ENCODE measurements at regions not wholly inside any gene's neighbourhood (a gene's known extent, or its start where the extent isn't known, plus 50 kb on each side); places are given as distances from the start of the nearest gene placed in this dataset.

- ATAC-seq: no peak
- Mint-ChIP-seq H3K9me3 (no peaks in the 10 kb centered on the region), H3K4me1 (no peaks in the 10 kb centered on the region), H3K27me3 (no peaks in the 10 kb centered on the region), H3K4me3 (no peak overlapping the region), H3K36me3 (no peaks in the 10 kb centered on the region), H3K27ac (no peak overlapping the region)
Observed at GRCh38 chr4:32037399-32037798, 1317.2 kb downstream of the PCDH7 start.

GRCh38 chr4:32042486-32043247 is 1322.5 kb downstream of the PCDH7 start:
- Mint-ChIP-seq H3K4me3 (no peak overlapping the region), H3K9me3 (peaks cover 3% of the 10 kb centered on the region), H3K4me1 (no peaks in the 10 kb centered on the region)

GRCh38 chr4:32043248-32043633 is 1323.1 kb downstream of the PCDH7 start:
- Mint-ChIP-seq H3K36me3 (no peaks in the 10 kb centered on the region), H3K27ac (no peak overlapping the region), H3K4me1 (no peaks in the 10 kb centered on the region), H3K4me3 (no peak overlapping the region), H3K9me3 (peaks cover 3% of the 10 kb centered on the region), H3K27me3 (no peaks in the 10 kb centered on the region)
- no peak for ATAC-seq

More at GRCh38 chr4:32042486-32043247, 1322.5 kb downstream of the PCDH7 start:
- no peaks in the 10 kb centered on the region for H3K27me3 Mint-ChIP-seq
- no peaks in the 10 kb centered on the region for H3K36me3 Mint-ChIP-seq
- ATAC-seq: no peak
- H3K27ac Mint-ChIP-seq: no peak overlapping the region

GRCh38 chr4:32061916-32062315 is 1341.7 kb downstream of the PCDH7 start:
- no peaks in the 10 kb centered on the region for H3K27me3 Mint-ChIP-seq
- H3K4me1 Mint-ChIP-seq: no peaks in the 10 kb centered on the region
- no peak overlapping the region for H3K27ac Mint-ChIP-seq
- no peak for ATAC-seq
- H3K4me3 Mint-ChIP-seq: no peak overlapping the region
- no peaks in the 10 kb centered on the region for H3K9me3 Mint-ChIP-seq
- no peaks in the 10 kb centered on the region for H3K36me3 Mint-ChIP-seq

GRCh38 chr4:32073542-32073941 is 1353.4 kb downstream of the PCDH7 start:
- no peak for ATAC-seq
- no peaks in the 10 kb centered on the region for H3K36me3 Mint-ChIP-seq
- no peaks in the 10 kb centered on the region for H3K4me1 Mint-ChIP-seq
- no peaks in the 10 kb centered on the region for H3K27me3 Mint-ChIP-seq
- no peak overlapping the region for H3K27ac Mint-ChIP-seq
- peaks cover 3% of the 10 kb centered on the region for H3K9me3 Mint-ChIP-seq
- H3K4me3 Mint-ChIP-seq: no peak overlapping the region

GRCh38 chr4:32087211-32087610 is 1367.0 kb downstream of the PCDH7 start:
- H3K9me3 Mint-ChIP-seq: peaks cover 3% of the 10 kb centered on the region
- H3K4me1 Mint-ChIP-seq: no peaks in the 10 kb centered on the region
- no peak overlapping the region for H3K4me3 Mint-ChIP-seq
- H3K36me3 Mint-ChIP-seq: no peaks in the 10 kb centered on the region
- no peak for ATAC-seq
- no peaks in the 10 kb centered on the region for H3K27me3 Mint-ChIP-seq
- H3K27ac Mint-ChIP-seq: no peak overlapping the region

GRCh38 chr4:32094987-32095386 is 1374.8 kb downstream of the PCDH7 start:
- H3K36me3 Mint-ChIP-seq: no peaks in the 10 kb centered on the region
- no peaks in the 10 kb centered on the region for H3K27me3 Mint-ChIP-seq
- ATAC-seq: no peak
- H3K9me3 Mint-ChIP-seq: no peaks in the 10 kb centered on the region
- H3K27ac Mint-ChIP-seq: no peak overlapping the region
- H3K4me1 Mint-ChIP-seq: no peaks in the 10 kb centered on the region
- no peak overlapping the region for H3K4me3 Mint-ChIP-seq

- no peaks in the 10 kb centered on the region for H3K4me1 Mint-ChIP-seq
- peaks cover 7% of the 10 kb centered on the region for H3K9me3 Mint-ChIP-seq
- H3K4me3 Mint-ChIP-seq: no peak overlapping the region
- no peaks in the 10 kb centered on the region for H3K36me3 Mint-ChIP-seq
- no peaks in the 10 kb centered on the region for H3K27me3 Mint-ChIP-seq
- no peak overlapping the region for H3K27ac Mint-ChIP-seq
- ATAC-seq: no peak
Observed at GRCh38 chr4:32102896-32103295, 1382.7 kb downstream of the PCDH7 start.

- no peaks in the 10 kb centered on the region for H3K36me3 Mint-ChIP-seq
- H3K27ac Mint-ChIP-seq: no peak overlapping the region
- H3K4me1 Mint-ChIP-seq: no peaks in the 10 kb centered on the region
- H3K4me3 Mint-ChIP-seq: no peak overlapping the region
- H3K9me3 Mint-ChIP-seq: peaks cover 12% of the 10 kb centered on the region
- no peaks in the 10 kb centered on the region for H3K27me3 Mint-ChIP-seq
- ATAC-seq: no peak
Observed at GRCh38 chr4:32106767-32107166, 1386.6 kb downstream of the PCDH7 start.

GRCh38 chr4:32112891-32113290 is 1392.7 kb downstream of the PCDH7 start:
- Mint-ChIP-seq H3K9me3 (peaks cover 5% of the 10 kb centered on the region), H3K4me1 (no peaks in the 10 kb centered on the region), H3K27ac (no peak overlapping the region), H3K36me3 (no peaks in the 10 kb centered on the region), H3K27me3 (no peaks in the 10 kb centered on the region), H3K4me3 (no peak overlapping the region)
- ATAC-seq: no peak

GRCh38 chr4:32117693-32118092 is 1397.5 kb downstream of the PCDH7 start:
- no peak for ATAC-seq
- Mint-ChIP-seq H3K9me3 (no peaks in the 10 kb centered on the region), H3K36me3 (no peaks in the 10 kb centered on the region), H3K27me3 (no peaks in the 10 kb centered on the region), H3K27ac (no peak overlapping the region), H3K4me1 (no peaks in the 10 kb centered on the region), H3K4me3 (no peak overlapping the region)

- Mint-ChIP-seq H3K9me3 (no peaks in the 10 kb centered on the region), H3K27me3 (no peaks in the 10 kb centered on the region), H3K4me1 (no peaks in the 10 kb centered on the region), H3K36me3 (no peaks in the 10 kb centered on the region), H3K27ac (no peak overlapping the region), H3K4me3 (no peak overlapping the region)
- no peak for ATAC-seq
Observed at GRCh38 chr4:32119907-32120306, 1399.7 kb downstream of the PCDH7 start.

GRCh38 chr4:32128549-32128948 is 1408.4 kb downstream of the PCDH7 start:
- Mint-ChIP-seq H3K4me1 (no peaks in the 10 kb centered on the region), H3K27me3 (no peaks in the 10 kb centered on the region), H3K9me3 (peaks cover 3% of the 10 kb centered on the region), H3K4me3 (no peak overlapping the region), H3K36me3 (no peaks in the 10 kb centered on the region), H3K27ac (no peak overlapping the region)
- no peak for ATAC-seq

- Mint-ChIP-seq H3K27ac (no peak overlapping the region), H3K4me1 (no peaks in the 10 kb centered on the region), H3K27me3 (no peaks in the 10 kb centered on the region), H3K36me3 (no peaks in the 10 kb centered on the region), H3K4me3 (no peak overlapping the region), H3K9me3 (peaks cover 3% of the 10 kb centered on the region)
- ATAC-seq: no peak
Observed at GRCh38 chr4:32129967-32130366, 1409.8 kb downstream of the PCDH7 start.

- no peaks in the 10 kb centered on the region for H3K36me3 Mint-ChIP-seq
- H3K4me3 Mint-ChIP-seq: no peak overlapping the region
- H3K4me1 Mint-ChIP-seq: no peaks in the 10 kb centered on the region
- H3K27me3 Mint-ChIP-seq: no peaks in the 10 kb centered on the region
- no peak for ATAC-seq
- peaks cover 6% of the 10 kb centered on the region for H3K9me3 Mint-ChIP-seq
- H3K27ac Mint-ChIP-seq: no peak overlapping the region
Observed at GRCh38 chr4:32133141-32133540, 1413.0 kb downstream of the PCDH7 start.

- H3K4me1 Mint-ChIP-seq: no peaks in the 10 kb centered on the region
Observed at GRCh38 chr4:32133734-32134133, 1413.6 kb downstream of the PCDH7 start.

More at GRCh38 chr4:32133734-32134133, 1413.6 kb downstream of the PCDH7 start:
- no peak for ATAC-seq
- peaks cover 6% of the 10 kb centered on the region for H3K9me3 Mint-ChIP-seq
- H3K27ac Mint-ChIP-seq: no peak overlapping the region
- no peaks in the 10 kb centered on the region for H3K36me3 Mint-ChIP-seq
- no peak overlapping the region for H3K4me3 Mint-ChIP-seq
- no peaks in the 10 kb centered on the region for H3K27me3 Mint-ChIP-seq

All from stimulated activated memory B cell treated with anti-CD40 and anti-IgM and Interleukin-4, amounts not matched to agents 10 μg/mL and 1 μg/mL and 100 μg/mL, for 72 hours (primary cell).